HepG2 (cell line): ENCODE measurements at regions not wholly inside any gene's neighbourhood (a gene's known extent, or its start where the extent isn't known, plus 50 kb on each side); places are given as distances from the start of the nearest gene placed in this dataset.

Source experiments
- FOXM1 ChIP-seq: sonication (generic); formaldehyde crosslinking; IDR thresholded peaks from 2 replicates; pipeline ENCODE4 v1.5.0; 2020; ENCODE audit warnings: missing genetic modification reagents
- SIX1 ChIP-seq: sonication (generic); formaldehyde crosslinking; IDR thresholded peaks from 2 replicates; pipeline ENCODE4 v1.4.0; 2020; ENCODE audit warnings: missing genetic modification reagents, borderline replicate concordance
- SSRP1 ChIP-seq: IDR thresholded peaks from 2 replicates; pipeline ENCODE4 v1.6.1; 2016; ENCODE audit warnings: control low read depth
- TCF7L2 ChIP-seq: IDR thresholded peaks from 2 replicates; pipeline ENCODE4 v1.6.1; 2011; ENCODE audit warnings: mild to moderate bottlenecking, low read depth, low read length, moderate library complexity
- TRIM22 ChIP-seq: fragments of 450-650 bp; IDR thresholded peaks from 2 replicates; pipeline ENCODE4 v1.6.1; 2017
- ZNF207 ChIP-seq: fragments of 450-650 bp; IDR thresholded peaks from 2 replicates; pipeline ENCODE4 v1.6.1; 2016; ENCODE audit warnings: antibody characterized with exemption, borderline replicate concordance
- ZNF775 ChIP-seq: sonication (generic); formaldehyde crosslinking; IDR thresholded peaks from 2 replicates; pipeline ENCODE4 v1.4.0; 2020; ENCODE audit warnings: missing genetic modification reagents, mild to moderate bottlenecking, moderate library complexity, borderline replicate concordance
- ZSCAN31 ChIP-seq: sonication (generic); formaldehyde crosslinking; IDR thresholded peaks from 2 replicates; pipeline ENCODE4 v1.5.0; 2020; ENCODE audit warnings: low read depth, mild to moderate bottlenecking, missing genetic modification reagents
- TF ChIP-seq, protein P1 (sequence below): sonication (generic); formaldehyde crosslinking; IDR thresholded peaks from 2 replicates; pipeline ENCODE4 v1.5.0; 2020; ENCODE audit warnings: mild to moderate bottlenecking, missing genetic modification reagents, moderate library complexity
- TF ChIP-seq, protein P2 (sequence below): sonication (generic); formaldehyde crosslinking; IDR thresholded peaks from 2 replicates; pipeline ENCODE4 v1.8.1; 2023; ENCODE audit warnings: mild to moderate bottlenecking, moderate library complexity, missing genetic modification reagents
- TF ChIP-seq, protein P3 (sequence below): conservative IDR thresholded peaks from 2 replicates; pipeline ENCODE4 v1.6.1; 2018; ENCODE audit warnings: missing genetic modification reagents

- TF ChIP-seq, protein P1, sequence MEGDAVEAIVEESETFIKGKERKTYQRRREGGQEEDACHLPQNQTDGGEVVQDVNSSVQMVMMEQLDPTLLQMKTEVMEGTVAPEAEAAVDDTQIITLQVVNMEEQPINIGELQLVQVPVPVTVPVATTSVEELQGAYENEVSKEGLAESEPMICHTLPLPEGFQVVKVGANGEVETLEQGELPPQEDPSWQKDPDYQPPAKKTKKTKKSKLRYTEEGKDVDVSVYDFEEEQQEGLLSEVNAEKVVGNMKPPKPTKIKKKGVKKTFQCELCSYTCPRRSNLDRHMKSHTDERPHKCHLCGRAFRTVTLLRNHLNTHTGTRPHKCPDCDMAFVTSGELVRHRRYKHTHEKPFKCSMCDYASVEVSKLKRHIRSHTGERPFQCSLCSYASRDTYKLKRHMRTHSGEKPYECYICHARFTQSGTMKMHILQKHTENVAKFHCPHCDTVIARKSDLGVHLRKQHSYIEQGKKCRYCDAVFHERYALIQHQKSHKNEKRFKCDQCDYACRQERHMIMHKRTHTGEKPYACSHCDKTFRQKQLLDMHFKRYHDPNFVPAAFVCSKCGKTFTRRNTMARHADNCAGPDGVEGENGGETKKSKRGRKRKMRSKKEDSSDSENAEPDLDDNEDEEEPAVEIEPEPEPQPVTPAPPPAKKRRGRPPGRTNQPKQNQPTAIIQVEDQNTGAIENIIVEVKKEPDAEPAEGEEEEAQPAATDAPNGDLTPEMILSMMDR (CRISPR knock-in tag), result no peak
- TF ChIP-seq ZNF207 (no peak), TRIM22 (no peak), TCF7L2 (no peak), ZSCAN31 (CRISPR knock-in tag) (no peak), SIX1 (no peak), ZNF775 (CRISPR knock-in tag) (no peak), SSRP1 (CRISPR knock-in tag) (no peak), FOXM1 (CRISPR knock-in tag) (no peak)
- TF ChIP-seq, protein P2, sequence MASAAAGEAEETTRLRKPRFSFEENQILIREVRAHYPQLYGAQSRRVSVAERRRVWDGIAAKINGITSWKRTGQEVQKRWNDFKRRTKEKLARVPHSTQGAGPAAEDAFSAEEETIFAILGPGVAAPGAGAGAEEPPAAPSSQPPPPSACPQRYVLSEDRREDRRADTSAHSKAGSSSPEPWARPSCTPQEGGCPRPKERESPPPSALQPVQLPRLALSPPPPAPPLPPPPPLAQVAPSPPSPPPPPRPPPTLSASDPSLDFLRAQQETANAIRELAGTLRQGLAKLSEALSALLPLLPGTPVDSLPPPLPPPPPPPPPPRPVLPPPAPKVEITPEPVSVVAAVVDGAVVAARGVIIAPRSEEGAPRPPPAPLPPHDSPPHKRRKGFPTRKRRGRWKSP (CRISPR knock-in tag), result no peak
- TF ChIP-seq, protein P3, sequence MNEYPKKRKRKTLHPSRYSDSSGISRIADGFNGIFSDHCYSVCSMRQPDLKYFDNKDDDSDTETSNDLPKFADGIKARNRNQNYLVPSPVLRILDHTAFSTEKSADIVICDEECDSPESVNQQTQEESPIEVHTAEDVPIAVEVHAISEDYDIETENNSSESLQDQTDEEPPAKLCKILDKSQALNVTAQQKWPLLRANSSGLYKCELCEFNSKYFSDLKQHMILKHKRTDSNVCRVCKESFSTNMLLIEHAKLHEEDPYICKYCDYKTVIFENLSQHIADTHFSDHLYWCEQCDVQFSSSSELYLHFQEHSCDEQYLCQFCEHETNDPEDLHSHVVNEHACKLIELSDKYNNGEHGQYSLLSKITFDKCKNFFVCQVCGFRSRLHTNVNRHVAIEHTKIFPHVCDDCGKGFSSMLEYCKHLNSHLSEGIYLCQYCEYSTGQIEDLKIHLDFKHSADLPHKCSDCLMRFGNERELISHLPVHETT (CRISPR knock-in tag), result no peak
Observed at GRCh38 chr6:108766886-108767285, 81.3 kb upstream of the ARMC2 start.
